HG02970 (cell line): ENCODE measurements at regions not wholly inside any gene's neighbourhood (a gene's known extent, or its start where the extent isn't known, plus 50 kb on each side); places are given as distances from the start of the nearest gene placed in this dataset.

ENCODE experiments used
- ATAC-seq: cut with Tn5 transposase; IDR thresholded peaks from one replicate; pipeline ENCODE4 v1.9.1; 2021; ENCODE audit warnings: mild to moderate bottlenecking, moderate library complexity, moderate number of reproducible peaks; ENCODE audit not compliant: unreplicated experiment, low FRiP score

GRCh38 chr7:22913158-22913557 lies 90.5 kb upstream of the TOMM7 start:
- no peak for ATAC-seq

GRCh38 chr7:22911889-22912288 lies 89.2 kb upstream of the TOMM7 start:
- no peak for ATAC-seq

GRCh38 chr7:22909917-22910316 lies 87.3 kb upstream of the TOMM7 start:
- no peak for ATAC-seq

GRCh38 chr7:22907805-22908204 lies 85.2 kb upstream of the TOMM7 start:
- ATAC-seq: no peak

- ATAC-seq: no peak
Observed at GRCh38 chr7:22900784-22901183, 78.1 kb upstream of the TOMM7 start.

GRCh38 chr7:22900101-22900500 lies 77.5 kb upstream of the TOMM7 start:
- ATAC-seq: no peak

- no peak for ATAC-seq
Observed at GRCh38 chr7:22896917-22897316, 74.3 kb upstream of the TOMM7 start.

GRCh38 chr7:22895828-22896165 lies 73.1 kb upstream of the TOMM7 start:
- no peak for ATAC-seq

- ATAC-seq: no peak
Observed at GRCh38 chr7:22895140-22895827, 72.6 kb upstream of the TOMM7 start.

- no peak for ATAC-seq
Observed at GRCh38 chr7:22894546-22894945, 71.9 kb upstream of the TOMM7 start.

- no peak for ATAC-seq
Observed at GRCh38 chr7:22890773-22891172, 68.1 kb upstream of the TOMM7 start.

GRCh38 chr7:22885797-22886261 lies 63.2 kb upstream of the TOMM7 start:
- ATAC-seq: peak; percentile 68

- peak; percentile 62 for ATAC-seq
Observed at GRCh38 chr7:22884911-22885788, 62.5 kb upstream of the TOMM7 start.

GRCh38 chr7:22882106-22882505 lies 59.5 kb upstream of the TOMM7 start:
- ATAC-seq: no peak

- ATAC-seq: no peak
Observed at GRCh38 chr7:22879709-22880306, 57.2 kb upstream of the TOMM7 start.

GRCh38 chr7:22879280-22879679 lies 56.6 kb upstream of the TOMM7 start:
- ATAC-seq: no peak

GRCh38 chr7:22876986-22877729 lies 54.5 kb upstream of the TOMM7 start:
- ATAC-seq: no peak

- no peak for ATAC-seq
Observed at GRCh38 chr7:22875470-22875869, 52.8 kb upstream of the TOMM7 start.

GRCh38 chr7:22874904-22875303 lies 52.3 kb upstream of the TOMM7 start:
- no peak for ATAC-seq
